ENCODE measurements at regions not wholly inside any gene's neighbourhood (a gene's known extent, or its start where the extent isn't known, plus 50 kb on each side); places are given as distances from the start of the nearest gene placed in this dataset.

DNA sequence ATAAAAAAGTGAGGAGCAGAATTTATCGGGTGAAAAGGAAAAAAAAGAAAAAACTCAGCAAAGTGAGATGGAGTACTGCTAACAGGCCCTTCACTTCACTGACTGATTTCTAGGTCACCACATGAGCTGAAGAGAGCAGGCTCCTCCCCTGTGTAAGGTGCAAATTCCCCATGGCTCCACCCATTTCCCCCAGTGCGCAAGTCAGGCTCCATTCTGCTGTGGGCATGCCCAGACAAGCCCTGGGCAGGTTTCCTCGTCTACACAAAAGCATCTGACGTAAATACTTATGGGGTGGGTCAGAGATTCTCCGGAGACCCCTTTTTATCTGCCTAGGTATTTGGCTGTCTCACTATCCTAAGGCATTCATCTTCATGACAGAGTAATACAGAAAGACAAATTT, 157.9 kb downstream of the MAGEB5 start:
- H3K36me3 ChIP-seq (ENCODE audit: low read length): no peaks in the 10 kb centered on the region
- no peaks in the 10 kb centered on the region for H3K27me3 ChIP-seq (ENCODE audit: low read length)
- H2AFZ ChIP-seq (ENCODE audit: low read depth, low read length, severe bottlenecking): no peak overlapping the region
- no peaks in the 10 kb centered on the region for H3F3A ChIP-seq (ENCODE audit: insufficient read depth)
- no peak overlapping the region for H3K4me2 ChIP-seq (ENCODE audit: low read depth, low read length, poor library complexity, severe bottlenecking)
- H3K9me2 ChIP-seq (replicated peaks; ENCODE audit: insufficient read depth, low read length): no peaks in the 10 kb centered on the region
- H3K27ac ChIP-seq (ENCODE audit: low read depth, low read length): no peak overlapping the region
- H3K9ac ChIP-seq (ENCODE audit: low read length): no peak overlapping the region
- H3K4me3 ChIP-seq (ENCODE audit: insufficient read depth, low read length, poor library complexity, severe bottlenecking): no peak overlapping the region
- no peaks in the 10 kb centered on the region for H3K9me3 ChIP-seq (ENCODE audit: insufficient read depth, low read length)
- no peaks in the 10 kb centered on the region for H4K20me1 ChIP-seq (ENCODE audit: low read depth, low read length)
- TF ChIP-seq, protein P1, sequence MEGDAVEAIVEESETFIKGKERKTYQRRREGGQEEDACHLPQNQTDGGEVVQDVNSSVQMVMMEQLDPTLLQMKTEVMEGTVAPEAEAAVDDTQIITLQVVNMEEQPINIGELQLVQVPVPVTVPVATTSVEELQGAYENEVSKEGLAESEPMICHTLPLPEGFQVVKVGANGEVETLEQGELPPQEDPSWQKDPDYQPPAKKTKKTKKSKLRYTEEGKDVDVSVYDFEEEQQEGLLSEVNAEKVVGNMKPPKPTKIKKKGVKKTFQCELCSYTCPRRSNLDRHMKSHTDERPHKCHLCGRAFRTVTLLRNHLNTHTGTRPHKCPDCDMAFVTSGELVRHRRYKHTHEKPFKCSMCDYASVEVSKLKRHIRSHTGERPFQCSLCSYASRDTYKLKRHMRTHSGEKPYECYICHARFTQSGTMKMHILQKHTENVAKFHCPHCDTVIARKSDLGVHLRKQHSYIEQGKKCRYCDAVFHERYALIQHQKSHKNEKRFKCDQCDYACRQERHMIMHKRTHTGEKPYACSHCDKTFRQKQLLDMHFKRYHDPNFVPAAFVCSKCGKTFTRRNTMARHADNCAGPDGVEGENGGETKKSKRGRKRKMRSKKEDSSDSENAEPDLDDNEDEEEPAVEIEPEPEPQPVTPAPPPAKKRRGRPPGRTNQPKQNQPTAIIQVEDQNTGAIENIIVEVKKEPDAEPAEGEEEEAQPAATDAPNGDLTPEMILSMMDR (IDR thresholded peaks at IDR 0.05; ENCODE audit: insufficient read depth, low read length, poor library complexity, severe bottlenecking): no peak
- no peak for TF ChIP-seq EZH2phosphoT487 (conservative IDR thresholded peaks at IDR 0.05; ENCODE audit: low read length)
- no peaks in the 10 kb centered on the region for H3K79me2 ChIP-seq (ENCODE audit: insufficient read depth, low read length)

DNA sequence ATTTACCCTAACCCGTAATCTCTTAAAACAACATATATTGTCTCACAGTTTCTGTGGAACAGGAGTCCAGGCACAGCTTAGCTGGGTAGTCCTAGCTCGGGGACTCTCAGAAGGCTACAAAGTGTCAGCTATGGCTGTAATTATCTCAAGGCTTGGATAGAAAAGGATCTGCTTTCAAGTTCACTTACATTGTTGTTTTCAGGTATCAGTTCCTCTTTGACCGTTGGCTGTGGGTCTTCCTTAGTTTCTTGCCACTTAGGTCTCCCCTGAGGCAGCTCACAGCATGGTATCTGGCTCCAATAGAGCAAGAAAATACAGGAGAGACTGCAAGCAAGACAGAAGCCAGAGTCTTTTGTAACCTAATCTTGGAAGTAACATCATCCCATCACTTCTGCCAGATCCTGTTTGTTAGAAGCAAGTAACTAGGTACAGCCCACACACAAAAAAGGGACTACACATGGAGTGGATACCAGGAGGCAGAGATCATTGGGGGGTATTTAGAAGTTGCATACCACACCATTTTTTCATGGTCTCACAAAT, 137.0 kb downstream of the MAGEB5 start:
- Histone ChIP-seq H3K27ac (ENCODE audit: low read depth, low read length) (no peak overlapping the region), H3K27me3 (ENCODE audit: low read length) (no peaks in the 10 kb centered on the region), H3F3A (ENCODE audit: insufficient read depth) (no peaks in the 10 kb centered on the region), H3K4me2 (ENCODE audit: low read depth, low read length, poor library complexity, severe bottlenecking) (no peak overlapping the region), H3K4me3 (ENCODE audit: insufficient read depth, low read length, poor library complexity, severe bottlenecking) (no peak overlapping the region), H2AFZ (ENCODE audit: low read depth, low read length, severe bottlenecking) (no peak overlapping the region), H3K9ac (ENCODE audit: low read length) (no peak overlapping the region), H3K79me2 (ENCODE audit: insufficient read depth, low read length) (no peaks in the 10 kb centered on the region), H3K36me3 (ENCODE audit: low read length) (no peaks in the 10 kb centered on the region), H4K20me1 (ENCODE audit: low read depth, low read length) (no peaks in the 10 kb centered on the region), H3K9me2 (replicated peaks; ENCODE audit: insufficient read depth, low read length) (no peaks in the 10 kb centered on the region), H3K9me3 (ENCODE audit: insufficient read depth, low read length) (no peaks in the 10 kb centered on the region)
- TF ChIP-seq, protein P1 (IDR thresholded peaks at IDR 0.05; ENCODE audit: insufficient read depth, low read length, poor library complexity, severe bottlenecking): no peak
- no peak for TF ChIP-seq EZH2phosphoT487 (conservative IDR thresholded peaks at IDR 0.05; ENCODE audit: low read length)

DNA sequence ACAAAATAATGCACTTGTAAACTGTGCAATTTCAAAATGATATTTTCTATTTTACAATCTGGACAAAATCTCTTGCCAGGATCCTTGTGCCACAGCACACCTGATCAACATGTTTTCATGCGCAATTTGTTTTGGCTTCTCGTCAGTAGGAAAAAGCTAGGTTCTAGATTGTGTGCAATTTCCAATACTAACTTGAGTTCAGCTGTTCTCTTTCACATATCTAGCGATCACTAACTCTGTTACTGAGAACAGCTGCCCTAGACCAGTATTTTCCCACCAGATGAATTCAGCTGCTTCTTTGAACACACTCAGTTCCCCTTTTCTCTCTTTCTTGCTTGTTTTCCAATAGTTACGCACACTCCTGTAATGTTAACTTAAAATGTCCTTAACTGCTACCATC, 131.2 kb downstream of the MAGEB5 start:
- H3K9ac ChIP-seq (ENCODE audit: low read length): no peak overlapping the region
- H3K27me3 ChIP-seq (ENCODE audit: low read length): no peaks in the 10 kb centered on the region
- TF ChIP-seq, protein P1 (IDR thresholded peaks at IDR 0.05; ENCODE audit: insufficient read depth, low read length, poor library complexity, severe bottlenecking): no peak
- no peak for TF ChIP-seq EZH2phosphoT487 (conservative IDR thresholded peaks at IDR 0.05; ENCODE audit: low read length)
- no peaks in the 10 kb centered on the region for H4K20me1 ChIP-seq (ENCODE audit: low read depth, low read length)
- no peak overlapping the region for H3K4me2 ChIP-seq (ENCODE audit: low read depth, low read length, poor library complexity, severe bottlenecking)
- no peak overlapping the region for H3K27ac ChIP-seq (ENCODE audit: low read depth, low read length)
- H3K9me3 ChIP-seq (ENCODE audit: insufficient read depth, low read length): no peaks in the 10 kb centered on the region
- no peaks in the 10 kb centered on the region for H3K36me3 ChIP-seq (ENCODE audit: low read length)
- no peak overlapping the region for H2AFZ ChIP-seq (ENCODE audit: low read depth, low read length, severe bottlenecking)
- H3K4me3 ChIP-seq (ENCODE audit: insufficient read depth, low read length, poor library complexity, severe bottlenecking): no peak overlapping the region
- no peaks in the 10 kb centered on the region for H3K79me2 ChIP-seq (ENCODE audit: insufficient read depth, low read length)
- H3F3A ChIP-seq (ENCODE audit: insufficient read depth): no peaks in the 10 kb centered on the region
- H3K9me2 ChIP-seq (replicated peaks; ENCODE audit: insufficient read depth, low read length): no peaks in the 10 kb centered on the region

All from SU-DHL-6 (cell line).